ENCODE measurements at regions not wholly inside any gene's neighbourhood (a gene's known extent, or its start where the extent isn't known, plus 50 kb on each side); places are given as distances from the start of the nearest gene placed in this dataset.

DNA sequence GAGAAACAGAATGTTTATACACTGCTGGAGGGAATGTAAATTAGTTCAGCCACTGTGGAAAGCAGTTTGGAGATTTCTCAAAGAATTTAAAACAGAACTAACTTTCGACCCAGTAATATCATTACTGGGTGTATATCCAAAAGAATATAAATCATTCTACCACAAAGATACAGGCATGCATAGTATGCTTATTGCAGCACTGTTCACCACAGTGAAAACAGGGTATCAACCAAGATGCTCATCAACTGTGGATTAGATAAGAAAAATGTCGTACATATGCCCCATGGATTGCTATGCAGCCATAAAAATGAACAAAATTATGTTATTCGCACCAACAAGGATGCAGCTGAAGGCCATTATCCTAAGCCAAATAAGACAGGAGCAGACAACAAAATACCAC lies 343.1 kb upstream of the KCND2 start:
- TF ChIP-seq ZFX (IDR thresholded peaks at IDR 0.05; ENCODE audit: borderline replicate concordance) = no peak
- TF ChIP-seq, protein P1, sequence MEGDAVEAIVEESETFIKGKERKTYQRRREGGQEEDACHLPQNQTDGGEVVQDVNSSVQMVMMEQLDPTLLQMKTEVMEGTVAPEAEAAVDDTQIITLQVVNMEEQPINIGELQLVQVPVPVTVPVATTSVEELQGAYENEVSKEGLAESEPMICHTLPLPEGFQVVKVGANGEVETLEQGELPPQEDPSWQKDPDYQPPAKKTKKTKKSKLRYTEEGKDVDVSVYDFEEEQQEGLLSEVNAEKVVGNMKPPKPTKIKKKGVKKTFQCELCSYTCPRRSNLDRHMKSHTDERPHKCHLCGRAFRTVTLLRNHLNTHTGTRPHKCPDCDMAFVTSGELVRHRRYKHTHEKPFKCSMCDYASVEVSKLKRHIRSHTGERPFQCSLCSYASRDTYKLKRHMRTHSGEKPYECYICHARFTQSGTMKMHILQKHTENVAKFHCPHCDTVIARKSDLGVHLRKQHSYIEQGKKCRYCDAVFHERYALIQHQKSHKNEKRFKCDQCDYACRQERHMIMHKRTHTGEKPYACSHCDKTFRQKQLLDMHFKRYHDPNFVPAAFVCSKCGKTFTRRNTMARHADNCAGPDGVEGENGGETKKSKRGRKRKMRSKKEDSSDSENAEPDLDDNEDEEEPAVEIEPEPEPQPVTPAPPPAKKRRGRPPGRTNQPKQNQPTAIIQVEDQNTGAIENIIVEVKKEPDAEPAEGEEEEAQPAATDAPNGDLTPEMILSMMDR (IDR thresholded peaks at IDR 0.05) = no peak
- H3K27ac ChIP-seq = no peak overlapping the region

DNA sequence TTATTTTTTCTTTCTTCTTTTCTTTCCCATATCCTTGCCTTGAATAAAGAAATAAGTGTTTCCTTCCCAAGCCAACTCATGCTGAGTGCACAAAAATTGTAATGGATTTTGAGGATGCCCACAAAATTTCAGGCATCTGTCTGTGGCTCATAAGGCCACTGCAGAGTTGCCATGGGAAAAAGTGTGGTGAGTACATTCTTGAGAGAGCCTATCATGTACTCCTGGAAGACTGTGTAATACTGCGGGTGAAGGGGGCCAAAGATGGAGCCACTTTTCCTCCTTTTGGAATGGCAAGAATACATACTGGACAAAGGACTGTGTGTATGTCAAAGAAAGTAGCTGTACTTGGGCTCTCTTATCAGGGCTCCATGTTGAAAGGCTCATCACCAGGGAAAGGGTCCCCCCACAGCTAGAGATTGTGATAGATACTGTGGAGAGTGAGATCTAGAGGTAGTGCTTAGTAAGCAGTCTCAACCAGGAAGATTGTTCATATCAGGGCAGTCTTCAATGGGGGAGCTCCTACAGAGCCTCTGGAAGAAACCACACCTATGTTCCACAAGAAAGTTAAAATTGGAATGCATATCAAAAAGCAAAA lies 341.6 kb upstream of the KCND2 start:
- no peak overlapping the region for H3K27ac ChIP-seq
- no peak for TF ChIP-seq ZFX (IDR thresholded peaks at IDR 0.05; ENCODE audit: borderline replicate concordance)
- TF ChIP-seq, protein P1 (IDR thresholded peaks at IDR 0.05) = no peak

DNA sequence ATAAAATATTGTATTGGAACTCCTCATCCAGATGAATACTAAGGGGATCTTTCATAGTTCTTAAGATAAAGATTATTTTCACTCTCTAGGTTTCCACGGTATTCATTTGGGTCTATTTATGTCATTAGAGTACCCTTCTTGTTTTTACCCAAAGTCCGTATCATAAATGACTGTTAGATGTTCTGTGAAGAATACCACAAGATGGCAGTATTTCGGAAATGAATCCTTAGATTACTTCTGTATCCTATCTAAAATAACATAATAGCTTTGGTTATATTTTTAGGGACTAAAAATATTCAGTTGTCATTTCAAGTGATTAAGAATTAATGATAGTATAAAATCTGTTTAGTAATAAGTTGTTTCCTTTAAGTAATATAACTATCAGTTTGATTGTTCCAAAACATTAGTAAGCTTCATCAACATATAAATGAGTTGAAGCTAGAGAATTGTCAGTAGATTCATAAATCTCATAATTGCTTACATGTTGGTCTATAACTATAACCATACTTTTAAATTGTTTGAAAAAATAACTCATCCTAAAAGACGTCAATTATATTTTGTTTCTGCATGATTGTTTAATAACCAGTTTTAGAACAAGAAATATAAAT lies 337.5 kb upstream of the KCND2 start:
- TF ChIP-seq, protein P1 (IDR thresholded peaks at IDR 0.05) = peak; percentile 87
- no peak for TF ChIP-seq ZFX (IDR thresholded peaks at IDR 0.05; ENCODE audit: borderline replicate concordance)
- no peak overlapping the region for H3K27ac ChIP-seq

DNA sequence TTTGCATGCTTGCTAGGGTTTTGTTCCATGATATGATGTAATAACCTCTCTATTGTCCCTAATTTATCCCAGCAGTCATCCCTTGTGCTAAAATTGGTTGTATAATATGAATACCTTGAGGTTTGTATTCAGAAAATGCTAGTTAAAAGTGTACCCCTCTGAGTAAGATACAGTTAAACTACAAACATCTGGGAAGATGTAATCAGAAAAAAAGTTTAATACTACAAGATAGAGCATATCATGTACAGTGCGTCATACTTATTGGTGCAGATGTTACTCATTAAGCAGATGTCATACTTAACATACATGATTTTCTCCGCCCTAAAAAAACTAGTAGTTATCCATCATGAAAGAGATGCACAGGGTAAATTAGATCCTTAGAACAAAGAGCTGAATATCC lies 336.1 kb upstream of the KCND2 start:
- no peak overlapping the region for H3K27ac ChIP-seq
- TF ChIP-seq, protein P1 (IDR thresholded peaks at IDR 0.05) = no peak
- no peak for TF ChIP-seq ZFX (IDR thresholded peaks at IDR 0.05; ENCODE audit: borderline replicate concordance)

DNA sequence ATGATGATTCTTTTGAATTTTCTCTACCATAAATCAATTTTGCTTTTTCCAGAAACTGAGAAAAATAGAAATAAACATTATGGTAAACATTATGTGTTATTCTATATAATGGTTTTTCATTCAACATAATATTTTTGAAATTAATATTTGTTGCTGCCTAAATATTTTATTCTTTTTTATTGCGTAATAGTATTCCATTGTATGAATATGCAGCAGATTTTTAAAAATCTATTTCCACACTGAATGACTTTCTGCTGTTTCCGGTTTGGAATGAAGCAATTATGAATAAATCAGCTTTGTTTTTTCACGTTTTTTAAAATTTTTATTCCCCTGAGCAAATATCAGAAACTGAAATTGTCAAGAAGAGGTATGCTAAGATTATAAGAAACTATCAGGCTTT lies 335.2 kb upstream of the KCND2 start:
- no peak overlapping the region for H3K27ac ChIP-seq
- no peak for TF ChIP-seq ZFX (IDR thresholded peaks at IDR 0.05; ENCODE audit: borderline replicate concordance)
- TF ChIP-seq, protein P1 (IDR thresholded peaks at IDR 0.05) = no peak

DNA sequence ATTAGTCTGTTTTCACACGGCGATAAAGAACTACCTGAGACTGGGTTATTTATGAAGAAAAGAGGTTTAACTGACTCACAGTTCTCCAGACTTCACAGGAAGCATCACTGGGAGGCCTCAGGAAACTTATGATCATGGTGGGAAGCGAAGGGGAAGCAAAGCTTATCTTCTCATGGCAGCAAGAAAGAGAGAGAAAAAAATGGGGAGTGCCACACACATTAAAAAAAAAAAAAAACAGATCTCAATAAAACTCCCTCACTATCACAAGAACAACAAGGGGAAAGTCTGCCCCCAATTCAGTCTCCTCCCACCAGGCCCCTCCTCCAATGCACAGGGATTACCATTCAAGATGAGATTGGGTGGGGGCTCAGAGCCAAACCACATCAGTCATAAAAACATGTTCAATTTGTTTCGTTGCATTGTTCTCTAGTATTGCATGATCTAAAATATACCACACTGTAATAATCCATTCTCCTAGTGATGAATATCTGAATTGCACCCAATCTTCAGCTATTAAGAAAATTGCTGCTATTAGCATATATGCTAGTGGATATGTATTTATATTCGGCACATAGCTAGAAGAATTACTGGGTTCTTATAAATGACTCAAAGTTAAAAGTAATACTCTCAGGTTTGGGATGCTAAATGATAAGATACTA lies 328.9 kb upstream of the KCND2 start:
- TF ChIP-seq, protein P1 (IDR thresholded peaks at IDR 0.05) = no peak
- no peak for TF ChIP-seq ZFX (IDR thresholded peaks at IDR 0.05; ENCODE audit: borderline replicate concordance)
- H3K27ac ChIP-seq = no peak overlapping the region

DNA sequence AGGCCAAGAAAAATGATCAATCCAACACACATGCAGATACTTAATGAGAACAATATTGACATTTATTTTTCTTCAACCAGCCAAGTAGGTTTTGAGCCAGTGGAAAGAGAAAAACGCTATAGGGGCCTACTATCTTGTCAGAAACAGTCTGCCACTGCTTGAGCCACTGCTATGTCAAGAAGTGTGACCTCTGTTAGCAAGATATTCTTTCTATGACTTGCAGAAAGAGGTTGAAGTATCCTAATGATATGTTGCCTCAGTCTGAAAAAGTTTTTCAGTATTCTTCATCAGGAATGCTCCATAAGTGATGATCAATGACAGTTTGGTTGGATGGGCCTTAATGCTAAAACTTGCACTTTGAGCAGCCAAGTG lies 328.4 kb upstream of the KCND2 start:
- TF ChIP-seq ZFX (IDR thresholded peaks at IDR 0.05; ENCODE audit: borderline replicate concordance) = no peak
- TF ChIP-seq, protein P1 (IDR thresholded peaks at IDR 0.05) = no peak
- no peak overlapping the region for H3K27ac ChIP-seq

Measured in 22Rv1 (cell line).